ENCODE measurements at regions not wholly inside any gene's neighbourhood (a gene's known extent, or its start where the extent isn't known, plus 50 kb on each side); places are given as distances from the start of the nearest gene placed in this dataset.

GRCh38 chr5:53211799-53212198, 102.2 kb upstream of the MOCS2 start:
- FAIRE-seq (peak; percentile 26), DNase-seq (ENCODE audit: insufficient read length, low spot score) (no peak)

GRCh38 chr5:53219174-53219573, 109.6 kb upstream of the MOCS2 start:
- FAIRE-seq (no peak), DNase-seq (ENCODE audit: insufficient read length, low spot score) (no peak)

- DNase-seq (ENCODE audit: insufficient read length, low spot score) (no peak), FAIRE-seq (no peak)
Observed at GRCh38 chr5:53219610-53220009, 110.1 kb upstream of the MOCS2 start.

- DNase-seq (ENCODE audit: insufficient read length, low spot score) (no peak), FAIRE-seq (no peak)
Observed at GRCh38 chr5:53233645-53234405, 124.3 kb upstream of the MOCS2 start.

- DNase-seq (ENCODE audit: insufficient read length, low spot score) (no peak), FAIRE-seq (peak; percentile 69)
Observed at GRCh38 chr5:53236683-53237082, 127.1 kb upstream of the MOCS2 start.

- no peak for FAIRE-seq
- no peak for DNase-seq (ENCODE audit: insufficient read length, low spot score)
Observed at GRCh38 chr5:53237876-53238275, 128.3 kb upstream of the MOCS2 start.

GRCh38 chr5:53239301-53239990, 129.9 kb upstream of the MOCS2 start:
- no peak for FAIRE-seq
- no peak for DNase-seq (ENCODE audit: insufficient read length, low spot score)

GRCh38 chr5:53240661-53241060, 131.1 kb upstream of the MOCS2 start:
- DNase-seq (ENCODE audit: insufficient read length, low spot score) (no peak), FAIRE-seq (no peak)

GRCh38 chr5:53241572-53241971, 132.0 kb upstream of the MOCS2 start:
- FAIRE-seq (peak; percentile 46), DNase-seq (ENCODE audit: insufficient read length, low spot score) (no peak)

GRCh38 chr5:53243403-53243802, 133.8 kb upstream of the MOCS2 start:
- no peak for FAIRE-seq

GRCh38 chr5:53246042-53246836, 136.7 kb upstream of the MOCS2 start:
- DNase-seq (ENCODE audit: insufficient read length, low spot score) (peak; percentile 60), FAIRE-seq (peak; percentile 87)

More at GRCh38 chr5:53243403-53243802, 133.8 kb upstream of the MOCS2 start:
- DNase-seq (ENCODE audit: insufficient read length, low spot score) = no peak

- FAIRE-seq (peak; percentile 95), DNase-seq (ENCODE audit: insufficient read length, low spot score) (peak; percentile 73)
Observed at GRCh38 chr5:53249529-53250200, 140.1 kb upstream of the MOCS2 start.

GRCh38 chr5:53250201-53250550, 140.6 kb upstream of the MOCS2 start:
- DNase-seq (ENCODE audit: insufficient read length, low spot score) (no peak), FAIRE-seq (peak; percentile 85)

- FAIRE-seq (peak; percentile 92), DNase-seq (ENCODE audit: insufficient read length, low spot score) (peak; percentile 37)
Observed at GRCh38 chr5:53253421-53253871, 143.9 kb upstream of the MOCS2 start.

- FAIRE-seq (no peak), DNase-seq (ENCODE audit: insufficient read length, low spot score) (no peak)
Observed at GRCh38 chr5:53256746-53257145, 147.2 kb upstream of the MOCS2 start.

- DNase-seq (ENCODE audit: insufficient read length, low spot score) (no peak), FAIRE-seq (peak; percentile 13)
Observed at GRCh38 chr5:53257806-53258373, 148.3 kb upstream of the MOCS2 start.

- FAIRE-seq (no peak), DNase-seq (ENCODE audit: insufficient read length, low spot score) (no peak)
Observed at GRCh38 chr5:53259176-53259575, 149.6 kb upstream of the MOCS2 start.

- no peak for FAIRE-seq
- DNase-seq (ENCODE audit: insufficient read length, low spot score) = no peak
Observed at GRCh38 chr5:53260446-53260845, 150.9 kb upstream of the MOCS2 start.

- DNase-seq (ENCODE audit: insufficient read length, low spot score) = no peak
- peak; percentile 90 for FAIRE-seq
Observed at GRCh38 chr5:53261245-53261644, 151.7 kb upstream of the MOCS2 start.

- DNase-seq (ENCODE audit: insufficient read length, low spot score) = peak; percentile 21
- FAIRE-seq = peak; percentile 72
Observed at GRCh38 chr5:53262348-53262970, 152.9 kb upstream of the MOCS2 start.

All from HTR-8/SVneo (cell line).